Left cardiac atrium (tissue), 4 donors: ENCODE measurements at regions not wholly inside any gene's neighbourhood (a gene's known extent, or its start where the extent isn't known, plus 50 kb on each side); places are given as distances from the start of the nearest gene placed in this dataset.
"Not testable (repeated sequence)": the region's sequence is repeated elsewhere in the genome, so short reads cannot be mapped to it uniquely, and the experiment has no call there.

Experiments used
- ATAC-seq, 2 donors: fragments of 200-7000 bp; cut with Tn5 transposase; one replicate each; pipeline ENCODE4 v1.9.1; 2020; ENCODE audit warnings: mild to moderate bottlenecking in 2 of 2, moderate library complexity in 2 of 2
- DNase-seq: peaks from one replicate; pipeline ENCODE4 v3.0.0-alpha.2; 2020
- intact Hi-C, 2 donors: fragments of 100-400 bp; cut with DNase I; formaldehyde crosslinking; loops; one replicate each; pipeline versions ENCODE4 v1.14.1 to v1.15.1; 2022 to 2023
- donor health status: DM: no; HTN: yes; CAD: no.
- donor health status: DM: no; HTN: yes; CAD: no; lungs with severe emphysema.
- donor health status: DM: yes; HTN: yes; CAD: no.
- donor health status: Dilated cardiomyopathy.

GRCh38 chr6:90910893-90911292 is 324.0 kb upstream of the MAP3K7 start:
- DNase-seq = no peak
- intact Hi-C loops = no loop called here
- no peak for ATAC-seq

GRCh38 chr6:90907931-90908655 is 321.2 kb upstream of the MAP3K7 start:
- no peak for ATAC-seq
- DNase-seq = no peak
- intact Hi-C loops = no loop called here

- intact Hi-C loops = no loop called here
- DNase-seq (no peak), ATAC-seq (no peak)
Observed at GRCh38 chr6:90905351-90905750, 318.5 kb upstream of the MAP3K7 start.

- ATAC-seq (no peak), DNase-seq (no peak)
- intact Hi-C loops = no loop called here
Observed at GRCh38 chr6:90900034-90900433, 313.2 kb upstream of the MAP3K7 start.

- no peak for ATAC-seq
- DNase-seq = no peak
- intact Hi-C loops = no loop called here
Observed at GRCh38 chr6:90898763-90899162, 311.9 kb upstream of the MAP3K7 start.

GRCh38 chr6:90896075-90896547 is 309.2 kb upstream of the MAP3K7 start:
- intact Hi-C loops = no loop called here
- no peak for DNase-seq
- ATAC-seq = no peak

GRCh38 chr6:90895299-90896074 is 308.6 kb upstream of the MAP3K7 start:
- ATAC-seq = no peak
- DNase-seq = no peak
- intact Hi-C loops = no loop called here

GRCh38 chr6:90894285-90895130 is 307.6 kb upstream of the MAP3K7 start:
- no peak for ATAC-seq
- intact Hi-C loops = no loop called here
- DNase-seq = no peak

- DNase-seq (no peak), ATAC-seq (no peak)
- intact Hi-C loops = no loop called here
Observed at GRCh38 chr6:90893400-90893799, 306.5 kb upstream of the MAP3K7 start.

GRCh38 chr6:90892271-90892670 is 305.4 kb upstream of the MAP3K7 start:
- intact Hi-C loops = no loop called here
- ATAC-seq (no peak), DNase-seq (no peak)

GRCh38 chr6:90891355-90891754 is 304.5 kb upstream of the MAP3K7 start:
- DNase-seq = no peak
- intact Hi-C loops = no loop called here
- ATAC-seq = no peak

GRCh38 chr6:90890683-90891330 is 303.9 kb upstream of the MAP3K7 start:
- DNase-seq (no peak), ATAC-seq (no peak)
- intact Hi-C loops = no loop called here

GRCh38 chr6:90887764-90888163 is 300.9 kb upstream of the MAP3K7 start:
- intact Hi-C loops = no loop called here
- no peak for ATAC-seq

GRCh38 chr6:90885611-90886056 is 298.8 kb upstream of the MAP3K7 start:
- no peak for DNase-seq
- intact Hi-C loops = no loop called here
- ATAC-seq = no peak

More at GRCh38 chr6:90887764-90888163, 300.9 kb upstream of the MAP3K7 start:
- DNase-seq = no peak

- ATAC-seq, intact Hi-C loops, DNase-seq: not testable (repeated sequence)
Observed at GRCh38 chr6:90885137-90885536, 298.3 kb upstream of the MAP3K7 start.

GRCh38 chr6:90877616-90878015 is 290.7 kb upstream of the MAP3K7 start:
- no peak for DNase-seq
- ATAC-seq = no peak
- intact Hi-C loops = no loop called here

GRCh38 chr6:90874931-90875330 is 288.1 kb upstream of the MAP3K7 start:
- ATAC-seq (no peak), DNase-seq (no peak)
- intact Hi-C loops = no loop called here

- intact Hi-C loops = no loop called here
- DNase-seq (no peak), ATAC-seq (no peak)
Observed at GRCh38 chr6:90872981-90873380, 286.1 kb upstream of the MAP3K7 start.

- no peak for DNase-seq
- ATAC-seq = no peak
- intact Hi-C loops = no loop called here
Observed at GRCh38 chr6:90870561-90870960, 283.7 kb upstream of the MAP3K7 start.
